ENCODE measurements at regions not wholly inside any gene's neighbourhood (a gene's known extent, or its start where the extent isn't known, plus 50 kb on each side); places are given as distances from the start of the nearest gene placed in this dataset.
"Not testable (repeated sequence)": the region's sequence is repeated elsewhere in the genome, so short reads cannot be mapped to it uniquely, and the experiment has no call there.

DNA sequence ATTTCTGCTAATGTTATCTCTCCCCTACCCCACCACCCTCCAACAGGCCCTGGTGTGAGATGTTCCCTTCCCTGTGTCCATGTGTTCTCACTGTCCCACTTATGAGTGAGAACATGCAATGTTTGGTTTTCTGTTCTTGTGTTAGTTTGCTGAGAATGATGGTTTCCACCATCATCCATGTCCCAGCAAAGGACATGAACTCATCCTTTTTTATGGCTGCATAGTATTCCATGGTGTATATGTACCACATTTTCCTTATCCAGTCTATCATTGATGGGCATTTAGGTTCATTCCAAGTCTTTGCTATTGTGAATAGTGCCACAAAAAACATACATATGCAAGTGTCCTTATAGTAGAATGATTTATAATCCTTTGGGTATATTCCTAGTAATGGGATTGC, 104.5 kb downstream of the ZNF33B start:
- not testable (repeated sequence) for DNase-seq

DNA sequence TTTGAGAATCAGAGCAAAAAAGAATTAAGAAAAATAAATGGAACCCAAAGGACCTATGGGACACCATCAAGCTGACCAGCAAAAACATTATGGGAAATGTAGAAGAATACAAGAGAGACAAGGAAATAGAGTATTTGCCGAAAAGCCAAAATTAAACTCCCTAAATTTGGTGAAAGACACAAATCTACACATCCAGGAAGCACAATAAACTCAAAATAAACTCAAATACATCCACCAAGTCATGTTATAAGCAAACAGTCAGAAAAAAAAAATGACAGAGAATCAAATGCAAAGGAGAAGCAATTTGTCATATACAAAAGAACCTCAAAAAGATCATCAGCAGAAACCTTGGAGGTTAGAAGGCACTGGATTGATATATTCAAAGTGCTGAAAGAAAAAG, 105.4 kb downstream of the ZNF33B start:
- DNase-seq: no peak

DNA sequence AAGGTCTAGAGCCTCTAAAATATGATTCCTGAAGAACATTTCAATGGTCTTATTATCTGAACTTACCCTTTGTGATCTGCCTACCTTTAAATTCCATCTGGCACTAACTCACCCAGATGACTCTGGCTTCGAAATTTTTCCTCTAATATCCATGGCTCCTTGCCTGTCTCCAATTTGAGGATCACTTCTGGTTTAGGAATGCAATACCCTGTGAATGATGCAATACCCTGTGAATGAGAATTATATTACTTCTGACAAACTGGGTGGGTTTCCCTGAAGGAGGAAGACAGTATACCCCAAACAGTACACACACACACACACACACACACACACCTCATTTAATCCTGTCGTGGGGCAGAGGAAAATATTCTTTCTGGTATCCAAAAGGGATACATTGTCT, 115.3 kb downstream of the ZNF33B start:
- DNase-seq: no peak

DNA sequence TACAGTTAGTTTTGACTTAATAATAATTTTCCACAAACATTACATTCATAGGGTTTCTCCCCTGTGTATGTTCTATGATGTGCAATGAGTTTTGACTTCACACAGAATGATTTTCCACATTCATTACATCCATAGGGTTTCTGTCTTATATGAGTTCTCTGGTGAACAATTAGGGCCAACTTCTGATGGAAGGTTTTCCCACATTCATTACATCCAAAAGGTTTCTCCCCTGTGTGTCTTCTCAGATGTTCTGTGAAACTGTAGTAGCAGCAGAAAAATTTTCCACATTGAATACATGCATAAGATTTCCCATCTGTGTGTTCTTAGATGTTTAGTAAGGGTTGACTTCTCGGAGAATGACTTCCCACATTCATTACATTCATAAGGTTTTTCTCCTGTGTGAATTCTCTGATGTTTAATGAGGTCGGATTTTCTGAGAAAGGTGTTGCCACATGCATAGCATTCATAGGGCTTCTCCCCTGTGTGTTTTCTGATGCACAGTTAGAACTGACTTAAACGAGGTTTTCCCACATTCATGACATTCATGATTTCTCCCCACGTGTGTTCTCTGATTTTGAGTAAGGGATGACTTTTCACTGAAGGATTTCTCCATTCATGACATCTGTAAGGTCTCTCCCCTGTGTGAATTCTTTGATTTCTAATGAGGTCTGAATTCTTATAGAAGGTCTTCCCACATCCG, 118.5 kb downstream of the ZNF33B start:
- DNase-seq: no peak

DNA sequence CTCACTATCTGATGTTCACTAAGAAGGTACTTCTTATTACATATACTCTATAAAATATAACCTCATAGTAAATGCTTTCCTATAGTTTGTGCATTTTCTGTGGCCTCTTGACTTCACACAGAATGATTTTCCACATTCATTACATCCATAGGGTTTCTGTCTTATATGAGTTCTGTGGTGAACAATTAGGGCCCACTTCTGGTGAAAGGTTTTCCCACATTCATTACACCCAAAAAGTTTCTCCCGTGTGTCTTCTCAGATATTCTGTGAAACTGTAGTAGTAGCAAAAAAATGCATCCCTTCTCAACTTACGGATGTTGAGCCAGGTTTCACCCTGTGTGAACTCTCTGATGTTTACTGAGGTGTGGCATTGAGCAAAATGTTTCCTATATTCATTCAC, 119.3 kb downstream of the ZNF33B start:
- DNase-seq: no peak

DNA sequence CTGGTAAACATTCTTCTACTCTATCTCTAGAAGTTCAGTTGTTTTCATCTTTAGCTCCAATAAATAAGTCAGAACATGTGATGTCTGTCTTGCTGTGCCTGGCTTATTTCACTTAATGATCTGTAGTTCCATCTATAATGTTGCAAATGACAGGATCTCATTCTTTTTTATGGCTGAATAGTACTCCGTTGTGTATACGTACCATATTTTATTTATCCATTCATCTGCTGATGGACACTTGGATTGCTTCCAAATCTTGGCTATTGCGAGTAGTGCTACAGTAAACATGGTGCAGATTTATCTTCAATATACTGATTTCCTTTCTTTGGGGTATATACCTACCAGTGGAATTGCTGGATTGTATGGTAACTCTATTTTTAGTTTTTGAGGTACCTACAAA, 124.4 kb downstream of the ZNF33B start:
- no peak for DNase-seq

DNA sequence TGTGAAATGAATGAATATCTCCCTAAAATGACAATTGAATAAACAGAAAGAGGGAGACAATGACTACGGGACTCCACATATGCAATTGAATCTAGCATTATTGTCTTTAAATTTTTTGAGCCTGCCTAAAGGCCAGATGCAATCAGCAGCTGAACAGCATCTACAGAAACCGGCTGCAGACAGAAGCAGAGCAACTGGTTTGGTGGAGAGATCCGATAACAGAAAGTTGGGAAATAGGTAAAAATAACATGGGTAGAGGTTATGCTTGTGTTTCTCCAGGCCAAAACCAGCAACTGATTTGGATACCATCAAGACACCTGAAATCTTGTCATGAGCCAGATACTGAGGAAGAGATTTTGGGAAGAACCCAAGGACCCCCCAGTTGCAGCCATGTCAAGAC, 146.6 kb downstream of the ZNF33B start:
- no peak for DNase-seq

DNA sequence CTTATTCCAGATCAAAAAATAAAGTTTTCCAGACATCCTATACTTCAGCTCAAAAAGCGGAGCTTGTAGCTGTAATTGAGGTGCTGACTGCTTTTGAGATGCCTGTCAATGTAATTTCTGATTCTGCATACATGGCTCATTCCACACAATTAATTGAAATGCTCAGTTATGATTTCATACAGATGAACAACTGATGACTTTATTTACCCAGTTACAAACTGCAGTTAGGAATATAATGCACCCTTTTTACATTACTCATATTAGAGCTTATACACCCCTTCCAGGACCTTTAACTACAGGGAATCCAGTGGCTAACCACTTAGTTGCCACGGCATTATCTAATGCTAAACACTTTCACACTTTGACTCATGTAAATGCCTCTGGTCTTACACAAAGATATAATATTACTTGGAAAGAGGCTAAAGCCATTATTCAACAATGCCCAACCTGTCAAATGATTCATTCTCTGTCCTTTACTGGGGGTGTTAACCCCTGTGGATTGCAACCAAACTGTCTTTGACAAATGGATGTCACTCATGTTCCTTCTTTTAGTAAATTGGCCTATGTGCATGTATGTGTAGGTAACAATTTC, 147.3 kb downstream of the ZNF33B start:
- DNase-seq: no peak

DNA sequence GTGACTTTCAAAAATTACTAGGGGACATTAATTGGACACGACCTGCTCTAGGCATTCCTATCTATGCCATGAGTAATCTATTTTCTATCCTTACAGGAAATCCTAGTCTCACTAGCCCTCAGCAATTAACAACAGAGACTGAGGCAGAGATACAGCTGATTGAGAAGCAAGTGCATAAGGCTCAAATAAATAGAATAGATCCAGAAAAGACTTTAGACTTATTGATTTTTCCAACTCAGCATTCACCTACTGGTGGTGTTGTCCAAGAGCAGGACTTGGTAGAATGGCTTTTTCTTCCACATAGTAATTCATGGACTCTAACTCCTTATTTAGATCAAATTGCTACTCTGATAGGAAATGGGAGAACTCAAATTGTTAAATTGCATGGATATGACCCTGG, 148.0 kb downstream of the ZNF33B start:
- DNase-seq: no peak

DNA sequence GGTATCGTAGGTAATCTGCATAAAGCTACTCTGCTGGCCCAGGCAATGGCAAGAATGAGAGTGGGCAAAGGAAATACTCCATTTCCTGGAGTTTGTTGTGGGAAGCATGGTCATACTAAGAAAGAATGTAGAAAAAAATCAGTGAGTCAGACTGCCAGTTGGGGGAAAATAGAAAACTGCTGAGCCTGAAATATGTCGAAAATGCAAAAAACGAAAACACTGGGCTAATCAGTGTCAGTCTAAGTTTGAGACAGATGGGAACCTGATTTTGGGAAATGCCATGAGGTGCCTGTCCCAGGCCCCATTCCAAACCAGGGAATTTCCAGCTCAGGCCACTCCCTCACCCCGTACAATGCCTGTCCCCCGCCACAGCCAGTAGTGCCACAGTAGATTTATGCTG, 150.0 kb downstream of the ZNF33B start:
- DNase-seq: no peak

DNA sequence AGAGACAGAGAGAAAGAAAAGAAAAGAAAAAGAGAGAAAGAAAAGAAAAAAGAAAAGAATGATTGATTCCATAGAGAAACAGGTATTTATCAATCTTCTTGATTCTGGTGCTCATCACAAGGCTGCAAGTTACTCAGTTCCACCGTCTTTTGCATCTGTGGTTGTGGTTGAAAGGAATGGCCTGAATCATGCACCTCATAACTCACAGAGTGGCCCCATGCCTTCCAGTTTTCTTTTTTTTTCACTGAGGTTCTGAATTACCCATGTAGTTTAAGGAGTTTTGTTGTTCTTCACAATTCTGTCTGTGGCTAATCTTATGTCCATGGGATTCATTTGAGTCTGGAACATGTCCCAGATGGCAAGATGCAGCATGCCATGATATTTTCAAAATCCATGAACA, 156.0 kb downstream of the ZNF33B start:
- DNase-seq: no peak

DNA sequence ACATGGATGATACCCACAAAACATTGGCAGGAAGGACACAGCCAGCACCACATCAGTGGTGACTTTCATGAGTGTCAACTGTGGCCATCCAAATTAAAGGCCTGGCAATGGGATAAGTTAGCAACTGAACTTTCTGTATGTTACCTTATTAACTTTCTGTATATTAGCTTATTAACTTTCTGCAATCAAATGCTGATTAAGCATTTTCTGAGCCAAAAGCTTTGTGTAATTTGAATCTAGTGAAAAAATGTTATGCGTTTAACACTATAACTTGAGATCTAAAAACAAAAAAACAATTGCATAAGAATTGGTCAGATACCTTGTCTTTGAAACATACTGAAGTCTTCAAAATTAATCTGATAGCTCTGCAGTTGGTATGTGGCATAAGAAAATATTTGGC, 159.3 kb downstream of the ZNF33B start:
- no peak for DNase-seq

DNA sequence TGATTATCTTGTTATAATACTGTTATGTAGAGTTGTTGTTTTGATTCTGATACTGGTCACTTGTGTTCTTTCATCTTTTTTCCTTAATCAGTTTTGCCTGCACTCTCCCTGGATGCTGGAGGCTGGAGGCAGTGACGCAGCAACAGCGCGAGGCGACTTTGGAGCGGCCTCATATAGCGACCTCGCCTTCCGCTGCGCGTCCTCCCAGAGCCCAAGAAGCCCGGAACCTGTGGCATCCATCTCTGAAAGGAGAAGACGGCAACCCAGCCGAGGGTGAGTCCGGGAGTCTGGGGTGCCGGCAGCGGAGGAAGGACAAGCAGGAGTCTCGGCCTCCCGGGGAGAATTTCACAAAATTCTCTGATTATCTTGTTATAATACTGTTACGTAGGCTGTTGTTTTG, 161.2 kb downstream of the ZNF33B start:
- no peak for DNase-seq

DNA sequence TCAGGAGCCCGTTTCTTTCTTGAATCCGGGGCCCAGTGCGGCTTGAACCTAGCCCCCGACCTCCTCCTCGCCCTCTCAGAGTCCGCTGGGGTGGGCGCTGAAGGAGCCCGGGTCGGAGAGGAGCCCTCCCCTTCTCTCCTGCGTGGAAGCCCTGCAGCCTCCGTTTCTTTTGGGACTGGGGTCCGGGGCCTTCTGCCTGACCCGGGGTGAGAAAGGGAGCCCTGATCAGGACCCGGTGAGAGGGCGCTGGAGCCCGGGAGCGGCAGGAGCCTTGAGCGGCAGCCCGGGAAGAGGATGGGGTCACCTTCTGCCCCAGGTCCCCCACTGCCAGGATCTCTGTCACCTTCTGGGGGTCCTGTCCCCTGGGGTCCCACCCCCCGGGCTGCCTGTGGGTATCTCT, 162.3 kb downstream of the ZNF33B start:
- no peak for DNase-seq

DNA sequence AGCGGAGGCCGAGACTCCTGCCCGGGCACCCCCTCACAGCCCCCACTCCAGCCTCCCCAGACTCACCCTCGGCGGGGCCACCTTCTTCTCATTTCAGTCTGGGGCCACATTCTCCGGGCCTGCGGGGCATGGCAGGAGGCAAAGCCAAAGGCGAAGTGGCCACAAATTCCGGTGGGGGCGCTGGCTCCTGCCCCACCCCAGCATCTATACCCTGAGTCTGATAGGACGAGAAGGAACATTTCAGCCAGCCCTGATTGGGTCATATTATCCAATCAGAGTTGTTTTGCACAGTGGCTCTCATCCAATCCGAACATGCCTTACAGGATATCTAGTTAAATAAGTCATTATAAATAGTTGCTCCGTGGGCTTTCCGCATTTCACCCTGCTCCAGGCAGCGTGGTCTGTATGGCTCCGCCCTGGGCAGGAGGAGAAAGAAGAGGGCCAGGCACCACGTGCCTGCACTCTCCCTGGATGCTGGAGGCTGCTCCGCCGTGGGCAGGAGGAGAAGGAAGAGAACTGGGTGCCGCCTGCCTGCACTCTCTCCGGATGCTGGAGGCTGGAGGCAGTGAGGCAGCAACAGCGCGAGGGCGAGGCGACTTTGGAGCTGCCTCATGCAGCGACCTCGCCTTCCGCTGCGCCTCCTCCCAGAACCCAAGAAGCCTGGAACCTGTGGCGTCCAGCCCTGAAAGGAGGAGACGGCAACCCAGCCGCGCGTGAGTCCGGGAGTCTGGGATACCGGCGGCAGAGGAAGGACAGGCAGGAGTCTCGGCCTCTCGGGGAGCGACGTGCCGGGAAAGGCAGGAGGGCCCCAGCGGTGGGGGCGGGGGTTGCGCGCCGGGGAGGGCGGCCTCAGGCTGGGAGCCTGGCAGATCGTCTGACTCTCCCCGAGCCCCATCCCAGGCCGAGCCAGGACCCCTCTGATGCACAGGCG, 162.9 kb downstream of the ZNF33B start:
- no peak for DNase-seq

DNA sequence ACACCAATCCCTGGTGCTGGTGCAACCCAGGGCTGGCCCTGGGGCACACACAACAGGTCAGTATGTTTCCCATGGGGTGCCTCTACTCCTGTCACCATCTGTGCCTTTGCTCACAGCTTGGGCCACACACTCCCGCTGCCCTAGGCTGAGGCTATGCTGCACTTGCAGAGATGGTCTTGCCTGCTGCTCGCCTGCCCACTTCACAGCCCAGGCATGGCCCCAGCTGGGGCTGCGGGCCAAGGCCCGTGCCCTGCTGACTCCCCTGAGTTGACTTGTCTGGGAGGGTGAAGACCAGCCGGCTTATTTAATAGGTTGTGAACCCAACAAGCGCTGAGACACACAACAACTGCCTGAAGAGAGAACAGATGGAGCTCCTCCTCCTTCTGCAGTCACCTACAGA, 184.1 kb downstream of the ZNF33B start:
- DNase-seq: no peak

DNA sequence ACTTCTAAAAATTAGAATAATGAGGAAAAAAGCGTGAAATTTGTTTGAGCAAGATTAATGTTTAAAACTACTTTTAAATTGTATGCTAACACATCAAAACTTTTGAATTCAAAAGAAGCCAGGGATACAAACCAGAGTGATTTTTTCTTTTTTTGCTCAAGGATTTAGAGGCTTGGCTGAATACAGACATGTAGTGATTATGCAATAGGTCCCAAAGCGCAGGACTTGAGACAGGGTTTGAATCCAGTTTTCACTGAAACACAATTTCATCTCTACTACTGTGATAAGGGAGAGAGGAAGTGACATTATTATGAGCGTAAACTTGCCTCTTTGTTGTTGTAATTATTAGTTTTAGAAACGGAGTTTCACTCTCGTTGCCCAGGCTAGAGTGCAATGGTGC, 207.3 kb downstream of the ZNF33B start:
- DNase-seq: no peak

DNA sequence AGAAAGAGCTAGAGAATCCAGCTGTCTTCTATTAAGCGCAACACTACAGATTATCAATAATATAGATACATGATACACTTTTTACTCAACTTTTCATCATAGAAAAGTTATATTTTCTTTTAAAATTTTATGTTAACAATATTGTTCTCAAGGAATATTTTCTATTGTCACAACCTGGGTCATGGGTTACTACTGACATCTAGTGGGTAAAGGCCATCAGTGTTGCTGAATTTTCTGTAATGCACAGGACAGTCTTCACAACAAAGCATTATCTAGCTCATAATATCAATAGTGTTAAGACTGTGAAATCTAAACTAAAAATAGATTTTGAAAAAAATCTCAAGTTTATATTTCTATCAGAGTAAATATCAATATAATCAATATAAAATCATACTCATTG, 209.8 kb downstream of the ZNF33B start:
- DNase-seq: no peak

DNA sequence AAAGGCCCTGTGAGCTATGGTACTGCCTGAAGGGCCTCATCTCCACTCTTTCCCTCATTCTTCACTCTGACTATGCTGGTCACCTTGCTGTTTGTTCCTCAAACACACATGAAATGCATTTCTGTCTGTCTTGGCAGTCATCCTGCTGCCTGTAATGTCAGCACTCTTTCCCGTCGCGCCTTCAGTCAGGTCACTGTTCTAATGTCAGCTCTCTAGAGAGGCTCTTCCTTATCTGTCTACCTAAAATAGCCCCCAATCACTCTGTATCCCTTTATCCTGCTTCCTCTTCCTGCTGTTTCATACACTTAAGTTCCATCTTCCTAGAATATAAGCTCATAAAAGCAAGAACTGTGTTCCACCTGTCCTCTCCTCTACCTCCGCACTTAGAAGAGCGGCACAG, 215.5 kb downstream of the ZNF33B start:
- DNase-seq: no peak

DNA sequence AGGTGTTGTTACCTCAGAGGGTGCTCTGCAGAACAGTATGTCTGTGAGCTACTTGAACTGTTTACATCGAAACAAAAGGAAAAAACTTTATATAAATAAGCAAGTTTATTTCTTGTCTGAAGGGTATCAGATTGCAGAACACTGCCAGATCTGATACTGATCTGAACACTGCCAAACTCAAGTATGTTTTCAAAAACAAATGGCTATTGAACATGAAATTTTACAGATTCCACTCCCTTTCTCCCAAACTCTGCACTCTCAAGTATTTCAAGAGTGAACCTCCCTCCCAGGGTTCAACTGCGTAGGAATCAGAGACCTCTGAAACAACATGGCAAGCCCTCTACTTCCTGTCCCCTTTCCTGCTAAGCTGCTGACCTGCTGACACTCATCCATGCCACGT, 216.6 kb downstream of the ZNF33B start:
- no peak for DNase-seq

DNA sequence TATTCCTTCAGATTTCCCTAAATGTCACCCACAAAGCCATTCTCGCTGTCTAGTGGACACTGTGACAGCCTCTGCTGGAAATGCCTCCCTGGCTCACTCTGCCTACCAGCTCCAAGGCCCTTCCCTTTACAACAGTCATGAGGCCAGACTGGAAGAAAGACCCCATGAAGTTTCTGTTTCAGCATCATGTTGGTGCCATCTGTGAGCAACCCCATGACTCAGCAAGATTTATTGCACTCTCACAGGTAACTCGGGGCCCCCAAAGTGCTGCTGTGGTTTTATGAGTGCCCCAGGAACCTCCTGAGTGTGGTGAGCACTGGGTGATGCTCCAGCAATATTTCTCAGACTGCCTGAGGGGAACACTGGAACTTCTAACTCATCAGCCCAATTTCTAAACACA, 218.6 kb downstream of the ZNF33B start:
- DNase-seq: no peak

DNA sequence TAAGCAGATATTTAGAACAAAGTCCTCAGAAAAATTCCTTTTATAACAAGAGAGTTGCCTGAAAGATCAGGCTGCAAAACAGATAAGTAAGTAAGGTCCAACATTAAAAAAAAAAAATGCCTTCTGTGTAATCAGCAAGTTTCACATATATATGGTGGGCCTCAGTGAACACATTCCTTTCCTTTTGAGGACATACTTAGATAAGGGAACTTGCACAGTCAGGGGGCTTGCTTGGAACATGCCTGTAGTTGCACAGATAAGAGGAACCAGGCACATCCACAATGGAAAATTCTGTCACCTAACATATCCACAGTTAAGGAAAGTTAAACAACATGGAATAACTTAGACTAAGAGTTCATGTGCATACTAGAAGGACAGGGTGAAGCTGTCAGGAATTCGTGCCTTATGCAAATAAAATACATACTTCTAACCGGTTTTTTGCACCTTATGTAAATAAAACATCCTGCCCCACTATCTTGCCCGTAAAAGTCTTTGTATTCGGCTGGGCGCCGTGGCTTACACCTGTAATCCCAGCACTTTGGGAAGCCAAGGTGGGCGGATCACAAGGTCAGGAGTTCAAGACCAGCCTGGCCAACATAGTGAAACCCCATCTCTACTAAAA, 257.3 kb downstream of the ZNF33B start:
- no peak for DNase-seq

DNA sequence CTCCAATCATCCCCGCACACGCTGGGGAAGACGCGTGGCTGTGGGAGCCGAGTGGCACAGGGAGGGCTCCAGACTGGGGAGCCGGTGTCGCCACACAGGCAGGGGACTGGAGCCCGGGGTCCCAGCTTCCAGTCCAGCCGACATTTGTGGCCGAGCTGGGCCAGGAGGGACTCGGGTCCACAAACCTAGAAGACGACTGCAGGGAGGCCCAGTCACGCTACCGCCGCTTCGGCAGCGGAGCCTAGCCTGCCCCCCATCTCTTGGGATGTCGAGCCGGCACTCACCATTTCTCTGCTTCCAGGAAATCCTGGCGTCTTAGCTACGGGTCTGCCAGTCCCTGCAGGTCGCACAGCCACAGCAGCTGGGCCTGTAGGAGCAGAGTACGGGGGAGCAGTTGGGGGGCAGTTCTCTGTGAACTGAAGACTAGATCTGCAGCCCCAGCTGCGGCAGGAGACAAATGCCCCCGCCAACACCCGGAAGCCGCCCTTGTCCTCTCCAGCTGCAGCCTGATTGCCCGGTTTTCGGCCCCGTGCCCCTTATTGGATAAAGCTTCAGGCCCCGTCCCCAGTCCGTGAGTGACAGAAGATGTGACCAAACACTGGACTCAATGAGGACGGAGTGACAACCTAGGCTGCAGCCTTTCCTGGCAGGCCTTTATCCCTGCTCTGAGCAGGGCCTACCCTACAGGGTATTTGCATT, 270.7 kb downstream of the ZNF33B start:
- DNase-seq: peak; percentile 9
